ENCODE measurements at regions not wholly inside any gene's neighbourhood (a gene's known extent, or its start where the extent isn't known, plus 50 kb on each side); places are given as distances from the start of the nearest gene placed in this dataset.

DNA sequence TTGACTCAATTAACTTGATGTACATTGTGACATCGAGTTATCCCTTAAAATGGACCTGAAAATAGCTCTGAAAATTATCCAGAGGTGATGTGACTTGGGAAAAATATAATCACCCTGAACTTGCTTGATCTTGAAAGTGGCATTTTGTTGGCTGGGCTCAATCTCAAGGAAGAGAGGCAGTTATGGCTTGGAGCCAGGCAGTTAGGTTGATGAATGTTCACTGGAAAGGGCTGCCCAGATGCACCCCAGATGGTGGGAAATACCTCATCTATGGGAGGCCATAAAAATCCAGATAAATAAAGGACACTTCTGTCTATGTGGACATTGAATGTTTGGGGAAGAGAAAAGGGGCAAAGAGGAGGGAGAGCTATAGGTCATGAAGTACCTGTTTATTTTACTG is 55.7 kb upstream of the OR5AN1 start:
- TF ChIP-seq ZNF70 (CRISPR knock-in tag; IDR thresholded peaks at IDR 0.05) (no peak), BACH2 (CRISPR knock-in tag; IDR thresholded peaks at IDR 0.05; ENCODE audit: borderline replicate concordance) (no peak), TOX (CRISPR knock-in tag; IDR thresholded peaks at IDR 0.05; ENCODE audit: borderline replicate concordance) (no peak), TCF4 (CRISPR knock-in tag; IDR thresholded peaks at IDR 0.05; ENCODE audit: borderline replicate concordance) (no peak), CSDC2 (CRISPR knock-in tag; IDR thresholded peaks at IDR 0.05) (no peak), ZFP30 (CRISPR knock-in tag; IDR thresholded peaks at IDR 0.05) (no peak), ZNF8 (CRISPR knock-in tag; IDR thresholded peaks at IDR 0.05) (no peak), ISL1 (CRISPR knock-in tag; IDR thresholded peaks at IDR 0.05) (no peak), GLIS3 (CRISPR knock-in tag; IDR thresholded peaks at IDR 0.05) (no peak)
- TF ChIP-seq, protein P1, sequence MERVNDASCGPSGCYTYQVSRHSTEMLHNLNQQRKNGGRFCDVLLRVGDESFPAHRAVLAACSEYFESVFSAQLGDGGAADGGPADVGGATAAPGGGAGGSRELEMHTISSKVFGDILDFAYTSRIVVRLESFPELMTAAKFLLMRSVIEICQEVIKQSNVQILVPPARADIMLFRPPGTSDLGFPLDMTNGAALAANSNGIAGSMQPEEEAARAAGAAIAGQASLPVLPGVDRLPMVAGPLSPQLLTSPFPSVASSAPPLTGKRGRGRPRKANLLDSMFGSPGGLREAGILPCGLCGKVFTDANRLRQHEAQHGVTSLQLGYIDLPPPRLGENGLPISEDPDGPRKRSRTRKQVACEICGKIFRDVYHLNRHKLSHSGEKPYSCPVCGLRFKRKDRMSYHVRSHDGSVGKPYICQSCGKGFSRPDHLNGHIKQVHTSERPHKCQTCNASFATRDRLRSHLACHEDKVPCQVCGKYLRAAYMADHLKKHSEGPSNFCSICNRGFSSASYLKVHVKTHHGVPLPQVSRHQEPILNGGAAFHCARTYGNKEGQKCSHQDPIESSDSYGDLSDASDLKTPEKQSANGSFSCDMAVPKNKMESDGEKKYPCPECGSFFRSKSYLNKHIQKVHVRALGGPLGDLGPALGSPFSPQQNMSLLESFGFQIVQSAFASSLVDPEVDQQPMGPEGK (CRISPR knock-in tag; IDR thresholded peaks at IDR 0.05; ENCODE audit: borderline replicate concordance), result no peak
- TF ChIP-seq, protein P2, sequence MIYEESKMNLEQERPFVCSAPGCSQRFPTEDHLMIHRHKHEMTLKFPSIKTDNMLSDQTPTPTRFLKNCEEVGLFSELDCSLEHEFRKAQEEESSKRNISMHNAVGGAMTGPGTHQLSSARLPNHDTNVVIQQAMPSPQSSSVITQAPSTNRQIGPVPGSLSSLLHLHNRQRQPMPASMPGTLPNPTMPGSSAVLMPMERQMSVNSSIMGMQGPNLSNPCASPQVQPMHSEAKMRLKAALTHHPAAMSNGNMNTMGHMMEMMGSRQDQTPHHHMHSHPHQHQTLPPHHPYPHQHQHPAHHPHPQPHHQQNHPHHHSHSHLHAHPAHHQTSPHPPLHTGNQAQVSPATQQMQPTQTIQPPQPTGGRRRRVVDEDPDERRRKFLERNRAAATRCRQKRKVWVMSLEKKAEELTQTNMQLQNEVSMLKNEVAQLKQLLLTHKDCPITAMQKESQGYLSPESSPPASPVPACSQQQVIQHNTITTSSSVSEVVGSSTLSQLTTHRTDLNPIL (CRISPR knock-in tag; IDR thresholded peaks at IDR 0.05; ENCODE audit: low read depth), result no peak
- TF ChIP-seq, protein P3, sequence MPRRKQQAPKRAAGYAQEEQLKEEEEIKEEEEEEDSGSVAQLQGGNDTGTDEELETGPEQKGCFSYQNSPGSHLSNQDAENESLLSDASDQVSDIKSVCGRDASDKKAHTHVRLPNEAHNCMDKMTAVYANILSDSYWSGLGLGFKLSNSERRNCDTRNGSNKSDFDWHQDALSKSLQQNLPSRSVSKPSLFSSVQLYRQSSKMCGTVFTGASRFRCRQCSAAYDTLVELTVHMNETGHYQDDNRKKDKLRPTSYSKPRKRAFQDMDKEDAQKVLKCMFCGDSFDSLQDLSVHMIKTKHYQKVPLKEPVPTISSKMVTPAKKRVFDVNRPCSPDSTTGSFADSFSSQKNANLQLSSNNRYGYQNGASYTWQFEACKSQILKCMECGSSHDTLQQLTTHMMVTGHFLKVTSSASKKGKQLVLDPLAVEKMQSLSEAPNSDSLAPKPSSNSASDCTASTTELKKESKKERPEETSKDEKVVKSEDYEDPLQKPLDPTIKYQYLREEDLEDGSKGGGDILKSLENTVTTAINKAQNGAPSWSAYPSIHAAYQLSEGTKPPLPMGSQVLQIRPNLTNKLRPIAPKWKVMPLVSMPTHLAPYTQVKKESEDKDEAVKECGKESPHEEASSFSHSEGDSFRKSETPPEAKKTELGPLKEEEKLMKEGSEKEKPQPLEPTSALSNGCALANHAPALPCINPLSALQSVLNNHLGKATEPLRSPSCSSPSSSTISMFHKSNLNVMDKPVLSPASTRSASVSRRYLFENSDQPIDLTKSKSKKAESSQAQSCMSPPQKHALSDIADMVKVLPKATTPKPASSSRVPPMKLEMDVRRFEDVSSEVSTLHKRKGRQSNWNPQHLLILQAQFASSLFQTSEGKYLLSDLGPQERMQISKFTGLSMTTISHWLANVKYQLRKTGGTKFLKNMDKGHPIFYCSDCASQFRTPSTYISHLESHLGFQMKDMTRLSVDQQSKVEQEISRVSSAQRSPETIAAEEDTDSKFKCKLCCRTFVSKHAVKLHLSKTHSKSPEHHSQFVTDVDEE (CRISPR knock-in tag; IDR thresholded peaks at IDR 0.05), result no peak
- TF ChIP-seq, protein P4, sequence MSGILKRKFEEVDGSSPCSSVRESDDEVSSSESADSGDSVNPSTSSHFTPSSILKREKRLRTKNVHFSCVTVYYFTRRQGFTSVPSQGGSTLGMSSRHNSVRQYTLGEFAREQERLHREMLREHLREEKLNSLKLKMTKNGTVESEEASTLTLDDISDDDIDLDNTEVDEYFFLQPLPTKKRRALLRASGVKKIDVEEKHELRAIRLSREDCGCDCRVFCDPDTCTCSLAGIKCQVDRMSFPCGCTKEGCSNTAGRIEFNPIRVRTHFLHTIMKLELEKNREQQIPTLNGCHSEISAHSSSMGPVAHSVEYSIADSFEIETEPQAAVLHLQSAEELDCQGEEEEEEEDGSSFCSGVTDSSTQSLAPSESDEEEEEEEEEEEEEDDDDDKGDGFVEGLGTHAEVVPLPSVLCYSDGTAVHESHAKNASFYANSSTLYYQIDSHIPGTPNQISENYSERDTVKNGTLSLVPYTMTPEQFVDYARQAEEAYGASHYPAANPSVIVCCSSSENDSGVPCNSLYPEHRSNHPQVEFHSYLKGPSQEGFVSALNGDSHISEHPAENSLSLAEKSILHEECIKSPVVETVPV (CRISPR knock-in tag; IDR thresholded peaks at IDR 0.05), result no peak
